HFF-Myc (cell line): ENCODE measurements at regions not wholly inside any gene's neighbourhood (a gene's known extent, or its start where the extent isn't known, plus 50 kb on each side); places are given as distances from the start of the nearest gene placed in this dataset.

Source experiments
- DNase-seq: peaks from one replicate; pipeline ENCODE4 v3.0.0-alpha.2; 2011; ENCODE audit warnings: low read depth; ENCODE audit errors: extremely low read depth
- H3K4me3 ChIP-seq: replicated peaks from 2 replicates; pipeline ENCODE4 v1.5.1; 2011; ENCODE audit warnings: low read depth, mild to moderate bottlenecking, control low read depth, low read length
- CTCF ChIP-seq: IDR thresholded peaks from 2 replicates; pipeline ENCODE4 v1.5.1; 2012; ENCODE audit warnings: mild to moderate bottlenecking, low read depth, low read length, control low read depth; ENCODE audit errors: missing control alignments

- H3K4me3 ChIP-seq: no peak overlapping the region
- DNase-seq: no peak
- no peak for TF ChIP-seq CTCF
Observed at GRCh38 chr15:81523867-81524266, 149.9 kb upstream of the TMC3 start.

- no peak for TF ChIP-seq CTCF
- no peak overlapping the region for H3K4me3 ChIP-seq
- no peak for DNase-seq
Observed at GRCh38 chr15:81520480-81520879, 146.5 kb upstream of the TMC3 start.

- H3K4me3 ChIP-seq: no peak overlapping the region
- no peak for DNase-seq
- TF ChIP-seq CTCF: no peak
Observed at GRCh38 chr15:81516461-81516860, 142.4 kb upstream of the TMC3 start.

- DNase-seq: no peak
- H3K4me3 ChIP-seq: no peak overlapping the region
- TF ChIP-seq CTCF: no peak
Observed at GRCh38 chr15:81516012-81516411, 142.0 kb upstream of the TMC3 start.

GRCh38 chr15:81514725-81515124, 140.7 kb upstream of the TMC3 start:
- no peak overlapping the region for H3K4me3 ChIP-seq
- no peak for DNase-seq
- no peak for TF ChIP-seq CTCF

GRCh38 chr15:81511138-81511537, 137.1 kb upstream of the TMC3 start:
- no peak for DNase-seq
- no peak overlapping the region for H3K4me3 ChIP-seq
- TF ChIP-seq CTCF: no peak

GRCh38 chr15:81507831-81508230, 133.8 kb upstream of the TMC3 start:
- TF ChIP-seq CTCF: no peak
- H3K4me3 ChIP-seq: no peak overlapping the region
- no peak for DNase-seq
